ENCODE measurements at regions not wholly inside any gene's neighbourhood (a gene's known extent, or its start where the extent isn't known, plus 50 kb on each side); places are given as distances from the start of the nearest gene placed in this dataset.

DNA sequence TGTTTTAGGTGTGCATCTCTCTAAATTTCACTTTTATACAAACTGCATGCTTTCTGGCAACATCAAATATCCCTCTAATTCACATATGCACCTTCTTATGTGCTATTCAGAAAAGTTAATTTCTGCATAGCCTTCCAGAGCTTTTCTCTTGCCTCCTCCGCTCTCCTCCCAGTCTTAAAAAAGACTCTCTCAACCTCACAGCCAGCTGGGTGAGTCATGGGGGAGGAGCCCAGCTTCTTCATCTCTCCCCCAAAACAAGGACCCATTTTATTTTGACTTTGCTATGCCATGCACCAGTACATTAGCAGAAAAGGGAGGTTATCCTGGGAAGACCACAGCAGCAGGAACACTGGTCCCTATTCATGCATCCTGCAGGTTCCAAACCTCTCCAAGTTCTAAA, 234.4 kb downstream of the KCNA4 start:
- no peak for DNase-seq (ENCODE audit: low read depth in 2 of 2)

DNA sequence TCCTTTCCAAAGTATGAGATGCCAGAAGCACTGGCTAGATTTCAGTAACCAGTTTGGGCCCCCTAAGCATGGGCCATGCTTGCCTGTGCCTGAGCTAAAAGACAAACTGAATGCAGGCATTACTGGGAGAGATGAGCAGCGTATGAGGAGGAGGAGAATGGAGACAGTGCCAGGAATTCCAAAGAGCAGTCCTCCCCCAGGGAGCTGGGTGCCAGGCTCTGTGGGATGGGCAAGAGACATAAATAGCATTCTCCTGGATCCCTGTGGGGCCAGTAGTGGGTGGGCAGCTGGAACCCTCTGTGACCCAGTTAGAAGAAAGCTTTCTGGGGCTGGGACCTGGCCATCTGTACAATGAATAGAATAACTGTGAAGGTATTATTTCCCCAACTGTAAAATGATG, 235.6 kb downstream of the KCNA4 start:
- DNase-seq (ENCODE audit: low read depth in 2 of 2): no peak

GRCh38 chr11:29780756-29781155, 236.1 kb downstream of the KCNA4 start:
- DNase-seq (ENCODE audit: low read depth in 2 of 2): no peak

GRCh38 chr11:29773656-29774264, 243.1 kb downstream of the KCNA4 start:
- DNase-seq (ENCODE audit: low read depth in 2 of 2): no peak

- no peak for DNase-seq (ENCODE audit: low read depth in 2 of 2)
These were observed 260.0 kb downstream of the KCNA4 start for GRCh38 chr11:29756871-29757270.

DNA sequence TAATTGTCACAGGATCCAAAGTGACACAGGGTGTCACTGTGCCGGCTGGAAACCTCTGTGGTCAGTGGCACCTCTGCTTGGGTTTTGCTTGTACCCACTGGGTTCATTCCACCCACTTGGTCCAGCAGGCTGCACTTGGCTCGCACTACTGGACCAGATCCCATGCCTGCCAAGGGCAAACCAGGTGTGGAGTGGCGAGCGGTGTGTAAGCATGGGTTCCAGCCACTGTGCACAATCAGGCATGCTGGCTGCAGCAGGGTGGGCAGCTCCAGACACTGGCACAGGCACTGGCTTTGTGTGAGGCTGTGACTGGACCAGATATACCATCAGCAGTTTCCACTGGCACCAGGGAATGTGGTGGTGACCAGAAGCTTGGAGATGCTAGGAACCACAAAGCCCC, 261.4 kb downstream of the KCNA4 start:
- no peak for DNase-seq (ENCODE audit: low read depth in 2 of 2)

- DNase-seq (ENCODE audit: low read depth in 2 of 2): no peak
These were observed 265.2 kb downstream of the KCNA4 start for GRCh38 chr11:29751618-29752017.

- DNase-seq (ENCODE audit: low read depth in 2 of 2): no peak
These were observed 266.4 kb downstream of the KCNA4 start for GRCh38 chr11:29750392-29750791.

DNA sequence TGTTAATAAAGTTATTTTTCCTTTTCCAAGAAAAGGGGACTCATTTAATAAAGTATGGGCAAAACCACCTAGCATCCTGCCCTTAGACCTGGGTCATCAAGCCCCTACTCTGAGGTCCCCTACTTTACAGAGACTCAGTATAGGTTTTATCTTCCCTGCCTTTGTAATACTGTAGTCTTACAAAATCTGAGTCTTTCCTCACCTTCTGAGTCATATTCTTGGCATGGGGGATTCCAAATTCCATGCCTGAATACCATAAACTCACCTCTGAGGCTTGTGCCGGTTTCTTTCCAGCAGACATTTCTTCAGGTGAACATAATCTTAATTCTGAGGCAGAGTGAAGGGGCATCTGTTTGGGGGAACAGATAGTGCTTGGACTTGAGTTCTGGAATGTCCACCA, 282.5 kb downstream of the KCNA4 start:
- no peak for DNase-seq (ENCODE audit: low read depth in 2 of 2)

DNA sequence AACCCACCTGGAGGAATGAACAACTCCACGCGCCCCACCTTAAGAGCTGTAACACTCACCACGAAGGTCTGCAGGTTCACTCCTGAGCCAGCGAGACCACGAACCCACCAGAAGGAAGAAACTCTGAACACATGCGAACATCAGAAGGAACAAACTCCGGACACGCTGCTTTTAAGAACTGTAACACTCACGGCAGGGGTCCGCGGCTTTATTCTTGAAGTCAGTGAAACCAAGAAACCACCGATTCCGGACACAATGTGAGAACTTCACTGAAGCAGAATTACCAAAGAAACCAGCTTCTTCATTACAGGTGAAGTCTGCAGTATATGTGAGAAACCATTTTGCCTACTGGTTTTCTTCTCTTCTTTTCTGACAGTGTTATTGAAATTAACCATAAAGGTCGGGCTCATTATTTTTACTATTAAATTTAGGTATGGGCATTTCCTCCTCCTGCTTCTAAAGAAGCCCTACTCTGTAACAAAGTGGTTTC, 303.0 kb downstream of the KCNA4 start:
- no peak for DNase-seq (ENCODE audit: low read depth in 2 of 2)

DNA sequence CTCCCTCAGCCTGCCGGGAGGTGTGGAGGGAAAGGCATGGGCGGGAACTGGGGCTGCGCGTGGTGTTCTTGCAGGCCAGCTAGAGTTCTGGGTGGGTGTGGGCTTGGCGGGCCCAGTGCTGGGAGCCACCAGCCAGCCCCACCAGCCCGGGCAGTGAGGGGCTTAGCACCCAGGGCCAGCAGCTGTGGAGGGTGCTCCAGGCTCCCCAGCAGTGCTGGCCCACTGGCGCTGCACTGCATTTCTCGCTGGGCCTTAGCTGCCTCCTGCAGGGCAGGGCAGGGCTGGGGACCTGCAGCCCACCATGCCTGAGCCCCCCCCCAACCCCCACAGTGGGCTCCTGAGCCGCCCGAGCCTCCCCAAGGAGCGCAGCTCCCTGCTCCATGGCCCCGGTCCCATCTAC, 304.2 kb downstream of the KCNA4 start:
- no peak for DNase-seq (ENCODE audit: low read depth in 2 of 2)

GRCh38 chr11:29707924-29708323, 308.9 kb downstream of the KCNA4 start:
- no peak for DNase-seq (ENCODE audit: low read depth in 2 of 2)

- no peak for DNase-seq (ENCODE audit: low read depth in 2 of 2)
These were observed 331.5 kb downstream of the KCNA4 start for GRCh38 chr11:29685361-29685760.

DNA sequence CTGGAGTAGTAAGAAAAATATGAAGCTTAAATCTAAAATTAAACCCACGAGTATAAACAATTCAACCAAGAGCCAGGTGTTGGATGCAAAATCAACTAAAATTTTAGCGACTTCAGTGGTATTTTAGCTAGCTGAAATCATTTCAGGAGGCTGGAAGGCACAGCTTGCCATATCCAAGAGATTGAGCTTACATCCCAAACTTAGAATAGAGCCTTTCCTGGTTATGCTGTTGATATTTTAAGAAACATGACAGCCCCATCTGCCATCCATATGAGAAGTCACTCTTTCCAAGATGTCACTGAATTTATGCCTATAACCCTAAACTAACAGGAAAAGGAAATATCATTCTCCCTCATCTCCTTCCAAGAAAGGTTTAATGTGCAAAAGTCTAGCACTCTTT, 334.0 kb downstream of the KCNA4 start:
- no peak for DNase-seq (ENCODE audit: low read depth in 2 of 2)

DNA sequence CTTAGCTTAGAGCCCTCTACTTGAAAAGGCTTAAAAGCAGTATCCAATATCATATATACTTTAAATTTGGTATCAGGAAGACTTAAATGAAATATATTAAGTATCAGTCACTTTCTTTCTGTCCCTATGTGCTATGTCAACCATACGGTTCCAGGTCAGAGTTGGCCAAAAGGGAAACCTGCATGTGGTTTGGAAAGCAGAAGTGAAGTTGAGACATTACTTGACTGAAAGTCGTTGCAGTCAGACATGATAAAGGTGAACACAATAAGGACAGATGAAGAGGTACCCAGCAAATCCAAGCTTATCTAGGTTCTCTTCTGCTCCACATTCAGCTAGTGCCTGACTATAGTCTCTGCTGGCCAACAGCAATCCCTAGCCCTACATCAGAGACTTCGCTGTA, 336.8 kb downstream of the KCNA4 start:
- no peak for DNase-seq (ENCODE audit: low read depth in 2 of 2)

- DNase-seq (ENCODE audit: low read depth in 2 of 2): no peak
These were observed 339.8 kb downstream of the KCNA4 start for GRCh38 chr11:29676993-29677392.

GRCh38 chr11:29669310-29669709, 347.5 kb downstream of the KCNA4 start:
- DNase-seq (ENCODE audit: low read depth in 2 of 2): no peak

- no peak for DNase-seq (ENCODE audit: low read depth in 2 of 2)
These were observed 359.1 kb downstream of the KCNA4 start for GRCh38 chr11:29657709-29658108.

DNA sequence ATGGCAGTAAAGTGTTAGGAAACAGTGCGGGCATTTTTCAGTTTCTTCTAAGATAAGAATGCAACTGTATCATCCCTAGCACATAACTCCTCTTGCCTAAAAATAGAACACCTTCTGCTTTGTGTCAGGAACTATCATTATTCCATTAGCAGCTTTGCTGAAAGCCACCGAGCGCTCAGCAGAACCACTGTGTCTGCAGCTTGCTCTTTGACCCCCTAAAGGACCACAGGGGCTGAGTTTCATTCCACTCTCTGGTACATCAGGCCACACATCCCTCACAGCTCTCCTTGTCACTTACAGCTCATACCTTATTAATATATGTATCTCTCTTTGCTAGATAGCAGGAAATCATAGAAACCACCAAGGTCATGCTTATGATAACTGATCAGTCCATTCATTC, 360.2 kb downstream of the KCNA4 start:
- no peak for DNase-seq (ENCODE audit: low read depth in 2 of 2)

DNA sequence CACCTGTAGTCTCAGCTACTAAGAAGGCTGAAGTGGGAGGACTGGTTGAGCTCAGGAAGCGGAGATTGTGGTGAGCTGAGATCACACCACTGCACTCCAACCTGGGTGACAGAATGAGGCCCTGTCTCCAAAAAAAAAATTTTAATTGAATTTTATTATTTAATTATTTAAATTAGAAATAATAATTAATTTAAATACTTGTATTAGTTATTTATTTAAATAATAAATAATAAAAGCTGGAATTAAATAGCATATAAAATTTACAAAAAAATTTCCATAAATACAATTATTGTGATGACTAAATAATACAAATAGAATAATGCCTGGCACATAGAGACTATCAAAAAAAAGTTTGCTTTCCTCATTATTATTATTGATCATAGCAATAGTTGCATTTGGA, 371.5 kb downstream of the KCNA4 start:
- no peak for DNase-seq (ENCODE audit: low read depth in 2 of 2)

- DNase-seq (ENCODE audit: low read depth in 2 of 2): no peak
These were observed 375.6 kb downstream of the KCNA4 start for GRCh38 chr11:29641201-29641600.

DNA sequence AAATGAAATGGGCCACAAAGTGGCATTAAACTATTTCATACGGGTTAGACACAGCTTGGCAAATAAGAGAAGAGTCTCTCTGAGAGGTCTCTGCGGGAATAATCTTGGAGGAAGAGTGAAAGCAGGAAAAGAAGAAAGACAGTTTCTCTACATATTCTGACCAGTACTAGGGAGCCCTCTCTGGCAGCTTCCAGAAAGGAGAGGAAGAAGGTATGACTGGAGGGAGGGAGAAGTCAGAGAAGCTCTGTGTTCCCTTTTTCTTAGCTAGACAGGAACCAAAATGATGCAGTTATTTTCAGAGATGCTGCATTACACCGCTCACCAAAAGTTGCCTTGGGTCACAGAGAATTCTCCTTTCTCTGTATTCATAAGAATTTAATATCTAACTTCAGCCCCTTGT, 382.1 kb downstream of the KCNA4 start:
- no peak for DNase-seq (ENCODE audit: low read depth in 2 of 2)

DNA sequence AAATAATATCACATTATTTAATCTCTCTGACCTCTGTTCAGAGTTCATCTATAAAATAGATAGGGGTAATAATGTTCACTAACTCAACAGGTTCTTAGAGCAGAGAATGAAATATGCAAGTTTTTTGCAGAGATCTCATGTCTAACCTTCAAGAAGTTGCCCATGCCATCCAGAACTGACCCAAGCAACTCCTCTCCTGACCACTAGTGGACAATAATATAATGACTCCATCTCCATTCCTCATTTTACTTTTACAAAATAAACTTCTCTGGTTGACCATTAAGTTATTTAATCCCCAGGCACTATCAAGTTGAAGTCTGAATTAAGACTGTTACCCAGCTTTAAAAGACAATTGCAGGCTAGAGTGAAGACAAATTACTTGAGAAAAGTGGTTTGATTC, 382.6 kb downstream of the KCNA4 start:
- no peak for DNase-seq (ENCODE audit: low read depth in 2 of 2)

- no peak for DNase-seq (ENCODE audit: low read depth in 2 of 2)
These were observed 387.5 kb downstream of the KCNA4 start for GRCh38 chr11:29629286-29629685.

All from stimulated activated CD4-positive, alpha-beta T cell treated with anti-CD3 and anti-CD28 coated beads, Interleukin-12 subunit alpha, Interleukin-12 subunit beta, amount 100 ng/mL, for 24 hours (primary cell).